ENCODE measurements at regions not wholly inside any gene's neighbourhood (a gene's known extent, or its start where the extent isn't known, plus 50 kb on each side); places are given as distances from the start of the nearest gene placed in this dataset.

- Histone ChIP-seq H3K79me2 (ENCODE audit: control insufficient read depth, insufficient read depth, low read length) (no peaks in the 10 kb centered on the region), H2AFZ (ENCODE audit: control insufficient read depth, low read length) (no peak overlapping the region), H3K9ac (ENCODE audit: control insufficient read depth, extremely low read depth, insufficient read depth, low read length) (no peak overlapping the region), H3K36me3 (ENCODE audit: control insufficient read depth in 2 of 2, extremely low read depth in 1 of 2, insufficient read depth in 2 of 2, low read length in 2 of 2) (no peaks in the 10 kb centered on the region), H3K27ac (ENCODE audit: control insufficient read depth, insufficient read depth, low read length) (no peak overlapping the region), H3K27me3 (ENCODE audit: control insufficient read depth, extremely low read depth, insufficient read depth, low read length) (no peaks in the 10 kb centered on the region), H3K4me2 (ENCODE audit: control insufficient read depth, extremely low read depth, insufficient read depth, low read depth, low read length) (no peak overlapping the region), H3K4me3 (ENCODE audit: control insufficient read depth in 2 of 3, extremely low read depth in 1 of 3, insufficient read depth in 2 of 3, low read depth in 1 of 3, low read length in 3 of 3) (no peak overlapping the region), H3K9me1 (ENCODE audit: control insufficient read depth, extremely low read depth, insufficient read depth, low read length) (no peaks in the 10 kb centered on the region), H4K20me1 (ENCODE audit: control insufficient read depth, extremely low read depth, insufficient read depth, low read length) (no peaks in the 10 kb centered on the region), H3K4me1 (ENCODE audit: control insufficient read depth, extremely low read depth, insufficient read depth, low read length) (no peaks in the 10 kb centered on the region), H3K9me3 (ENCODE audit: control insufficient read depth, low read depth, low read length) (peaks cover 4% of the 10 kb centered on the region)
- dilution Hi-C loops (cut with MboI; ENCODE audit: extremely low pct_ligation_motif_present, low sequenced_read_pairs): no loop called here
- FAIRE-seq: no peak
- DNase-seq (ENCODE audit: low read depth, low spot score): no peak
- TF ChIP-seq CTCF (optimal IDR thresholded peaks at IDR 0.05 in 1 of 3, IDR thresholded peaks at IDR 0.05 in 1 of 3, conservative IDR thresholded peaks at IDR 0.05 in 1 of 3; ENCODE audit: extremely low read depth in 1 of 3, insufficient read depth in 2 of 3, low read length in 3 of 3) (peak in 1 of 3 experiments; percentile 23), EZH2 (IDR thresholded peaks at IDR 0.05; ENCODE audit: low read length) (no peak)
Measured at GRCh38 chr21:28663111-28663693, 329.5 kb downstream of the LTN1 start.

- H3K9me1 ChIP-seq (ENCODE audit: control insufficient read depth, extremely low read depth, insufficient read depth, low read length): no peaks in the 10 kb centered on the region
- no peak for DNase-seq (ENCODE audit: low read depth, low spot score)
- no peak overlapping the region for H3K9ac ChIP-seq (ENCODE audit: control insufficient read depth, extremely low read depth, insufficient read depth, low read length)
- dilution Hi-C loops (cut with MboI; ENCODE audit: extremely low pct_ligation_motif_present, low sequenced_read_pairs): no loop called here
- H4K20me1 ChIP-seq (ENCODE audit: control insufficient read depth, extremely low read depth, insufficient read depth, low read length): no peaks in the 10 kb centered on the region
- no peak for FAIRE-seq
- peaks cover 4% of the 10 kb centered on the region for H3K9me3 ChIP-seq (ENCODE audit: control insufficient read depth, low read depth, low read length)
- H2AFZ ChIP-seq (ENCODE audit: control insufficient read depth, low read length): no peak overlapping the region
- no peak overlapping the region for H3K4me2 ChIP-seq (ENCODE audit: control insufficient read depth, extremely low read depth, insufficient read depth, low read depth, low read length)
- H3K36me3 ChIP-seq (ENCODE audit: control insufficient read depth in 2 of 2, extremely low read depth in 1 of 2, insufficient read depth in 2 of 2, low read length in 2 of 2): no peaks in the 10 kb centered on the region
- TF ChIP-seq EZH2 (IDR thresholded peaks at IDR 0.05; ENCODE audit: low read length): no peak
- no peak for TF ChIP-seq CTCF (optimal IDR thresholded peaks at IDR 0.05 in 1 of 3, IDR thresholded peaks at IDR 0.05 in 1 of 3, conservative IDR thresholded peaks at IDR 0.05 in 1 of 3; ENCODE audit: extremely low read depth in 1 of 3, insufficient read depth in 2 of 3, low read length in 3 of 3)
- no peak overlapping the region for H3K4me3 ChIP-seq (ENCODE audit: control insufficient read depth in 2 of 3, extremely low read depth in 1 of 3, insufficient read depth in 2 of 3, low read depth in 1 of 3, low read length in 3 of 3)
- H3K4me1 ChIP-seq (ENCODE audit: control insufficient read depth, extremely low read depth, insufficient read depth, low read length): no peaks in the 10 kb centered on the region
- H3K27me3 ChIP-seq (ENCODE audit: control insufficient read depth, extremely low read depth, insufficient read depth, low read length): no peaks in the 10 kb centered on the region
- no peaks in the 10 kb centered on the region for H3K79me2 ChIP-seq (ENCODE audit: control insufficient read depth, insufficient read depth, low read length)
- no peak overlapping the region for H3K27ac ChIP-seq (ENCODE audit: control insufficient read depth, insufficient read depth, low read length)
Measured at GRCh38 chr21:28657566-28657965, 335.1 kb downstream of the LTN1 start.
